Body of pancreas (tissue), 4 donors: ENCODE measurements at regions not wholly inside any gene's neighbourhood (a gene's known extent, or its start where the extent isn't known, plus 50 kb on each side); places are given as distances from the start of the nearest gene placed in this dataset.
"Not testable (repeated sequence)": the region's sequence is repeated elsewhere in the genome, so short reads cannot be mapped to it uniquely, and the experiment has no call there.

ENCODE experiments used
- ATAC-seq: fragments of 150-250 bp; one replicate; pipeline ENCODE4 v1.9.1; 2016
- DNase-seq, 4 donors: peaks; one replicate each; pipeline ENCODE4 v3.0.0-alpha.2; 2019
- H3K27ac ChIP-seq, 4 donors: fragments of 200-600 bp; sonication (generic); 1 replicate in 3 of 4; 2 replicates in 1 of 4; pipeline versions ENCODE4 v1.5.1 to v1.6.1; 2016 to 2019; ENCODE audit warnings: mild to moderate bottlenecking in 1 of 4, mixed read lengths in 1 of 4, moderate library complexity in 1 of 4
- H3K27me3 ChIP-seq, 2 donors: fragments of 200-600 bp; sonication (generic); one replicate each; pipeline ENCODE4 v1.6.0; 2016; ENCODE audit warnings: mild to moderate bottlenecking in 1 of 2
- H3K36me3 ChIP-seq, 2 donors: fragments of 200-600 bp; sonication (generic); replicated peaks in 1 of 2; 2 replicates each; pipeline ENCODE4 v1.5.1; 2016; ENCODE audit warnings: low read depth in 2 of 2; ENCODE audit not compliant: insufficient read depth in 1 of 2
- H3K4me1 ChIP-seq: fragments of 200-600 bp; sonication (generic); one replicate; pipeline ENCODE4 v1.6.0; 2016
- H3K4me3 ChIP-seq, 2 donors: fragments of 200-600 bp; sonication (generic); 1 replicate in 1 of 2; 2 replicates in 1 of 2; pipeline ENCODE4 v1.5.1; 2016 to 2019
- H3K9me3 ChIP-seq, 3 donors: fragments of 200-600 bp; sonication (generic); 1 replicate in 2 of 3; 2 replicates in 1 of 3; pipeline ENCODE4 v1.5.1; 2016
- CTCF ChIP-seq, 7 experiments: fragments of 450-650 bp in 4 of 7; fragments of 200-600 bp in 3 of 7; sonication (generic) in 3 of 7; IDR thresholded peaks; one replicate each; pipeline ENCODE4 v1.5.1; 2016 to 2019; ENCODE audit warnings: antibody characterized with exemption in 7 of 7
- POLR2A ChIP-seq, 3 donors: fragments of 450-650 bp; IDR thresholded peaks; one replicate each; pipeline ENCODE4 v1.6.1; 2016; ENCODE audit warnings: antibody characterized with exemption in 3 of 3, mild to moderate bottlenecking in 2 of 3
- WGBS, 2 donors: methylation state at CpG; one replicate each; pipeline ENCODE4 v1.1.5; 2017; 5-methylcytosine and 5-hydroxymethylcytosine counted together
- intact Hi-C: fragments of 100-400 bp; cut with DNase I; formaldehyde crosslinking; loops from one replicate; pipeline ENCODE4 v1.15.1; 2023

GRCh38 chrX:85808217-85808616 lies 239.1 kb downstream of the CHM start:
- H3K9me3 ChIP-seq = no peaks in the 10 kb centered on the region
- ATAC-seq (no peak), DNase-seq (no peak)
- H3K4me1 ChIP-seq = no peaks in the 10 kb centered on the region
- 58 to 87% methylated on average over 3 to 5 of the region's 6 CpGs for WGBS, 2 donors
- H3K27me3 ChIP-seq = no peaks in the 10 kb centered on the region
- no peak overlapping the region for H3K4me3 ChIP-seq
- no peaks in the 10 kb centered on the region for H3K36me3 ChIP-seq
- TF ChIP-seq POLR2A (IDR thresholded peaks at IDR 0.05) = no peak
- no peak for TF ChIP-seq CTCF (IDR thresholded peaks at IDR 0.05)
- H3K27ac ChIP-seq = no peak overlapping the region
- intact Hi-C loops = no loop called here

- H3K27ac ChIP-seq, DNase-seq, ATAC-seq, H3K4me3 ChIP-seq, intact Hi-C loops, H3K27me3 ChIP-seq, H3K9me3 ChIP-seq, H3K36me3 ChIP-seq, H3K4me1 ChIP-seq: not testable (repeated sequence)
- WGBS, 2 donors = 78 to 100% methylated on average over 1 to 8 of the region's 8 CpGs
These were observed 275.0 kb downstream of the CHM start for GRCh38 chrX:85772391-85772790.

- Histone ChIP-seq H3K4me1 (no peaks in the 10 kb centered on the region), H3K27me3 (no peaks in the 10 kb centered on the region), H3K4me3 (no peak overlapping the region), H3K36me3 (no peaks in the 10 kb centered on the region), H3K9me3 (no peaks in the 10 kb centered on the region), H3K27ac (no peak overlapping the region)
- no peak for TF ChIP-seq CTCF (IDR thresholded peaks at IDR 0.05)
- no peak for TF ChIP-seq POLR2A (IDR thresholded peaks at IDR 0.05)
- DNase-seq (no peak), ATAC-seq (no peak)
- 51 to 62% methylated on average over 3 of the region's 3 CpGs for WGBS, 2 donors
- intact Hi-C loops = no loop called here
These were observed 281.7 kb downstream of the CHM start for GRCh38 chrX:85765651-85766050.

GRCh38 chrX:85723025-85723424 lies 324.3 kb downstream of the CHM start:
- WGBS, 2 donors = 73 to 100% methylated on average over 1 of the region's 2 CpGs

GRCh38 chrX:85703233-85703632 lies 323.8 kb upstream of the POF1B start:
- intact Hi-C loops, H3K27ac ChIP-seq, ATAC-seq, H3K9me3 ChIP-seq, H3K36me3 ChIP-seq, H3K27me3 ChIP-seq, H3K4me1 ChIP-seq, H3K4me3 ChIP-seq, DNase-seq: not testable (repeated sequence)
- 50 to 82% methylated on average over 1 of the region's 1 CpG for WGBS, 2 donors

More at GRCh38 chrX:85723025-85723424, 324.3 kb downstream of the CHM start:
- ATAC-seq, H3K9me3 ChIP-seq, intact Hi-C loops, H3K27ac ChIP-seq, H3K27me3 ChIP-seq, H3K4me1 ChIP-seq, H3K4me3 ChIP-seq, H3K36me3 ChIP-seq, DNase-seq: not testable (repeated sequence)

GRCh38 chrX:85698921-85699320 lies 319.5 kb upstream of the POF1B start:
- no peaks in the 10 kb centered on the region for H3K4me1 ChIP-seq
- no peaks in the 10 kb centered on the region for H3K9me3 ChIP-seq
- WGBS, 2 donors = 52 to 60% methylated on average over 1 to 5 of the region's 5 CpGs
- H3K36me3 ChIP-seq = no peaks in the 10 kb centered on the region
- no peaks in the 10 kb centered on the region for H3K27me3 ChIP-seq
- TF ChIP-seq POLR2A (IDR thresholded peaks at IDR 0.05) (no peak), CTCF (IDR thresholded peaks at IDR 0.05) (no peak)
- intact Hi-C loops = no loop called here
- no peak overlapping the region for H3K27ac ChIP-seq
- no peak for DNase-seq
- no peak overlapping the region for H3K4me3 ChIP-seq
- no peak for ATAC-seq
